ENCODE measurements at regions not wholly inside any gene's neighbourhood (a gene's known extent, or its start where the extent isn't known, plus 50 kb on each side); places are given as distances from the start of the nearest gene placed in this dataset.

DNA sequence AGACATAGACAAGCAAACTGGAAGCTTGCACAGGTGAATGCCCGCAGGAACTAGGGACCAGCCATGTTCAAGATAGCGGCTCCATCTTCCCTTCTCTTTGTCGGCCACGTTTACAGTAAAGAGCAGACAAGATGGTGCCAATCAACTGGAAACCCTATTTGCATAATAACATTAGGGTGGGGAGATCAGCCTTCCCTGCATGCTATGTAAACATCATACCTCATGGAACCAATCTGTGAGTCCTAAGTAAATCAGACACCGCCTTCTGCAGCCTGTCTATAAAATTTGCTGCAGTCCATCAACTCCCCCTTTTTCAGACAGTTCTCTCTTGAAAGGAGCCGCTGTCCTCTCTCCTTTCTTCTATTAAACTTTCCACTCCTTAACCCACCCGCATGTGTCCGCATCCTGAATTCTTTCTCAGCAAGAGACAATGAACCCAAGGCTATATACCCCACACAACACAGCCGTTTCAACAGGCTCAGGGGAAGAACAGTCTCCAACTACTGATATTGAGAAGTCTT, 384.4 kb downstream of the EIPR1 start:
- H3K27me3 ChIP-seq (replicated peaks in 1 of 2; ENCODE audit: control insufficient read depth in 2 of 2, insufficient read depth in 2 of 2, low read length in 1 of 2), result no peaks in the 10 kb centered on the region
- POLR2A ChIA-PET, result no interaction called here
- CTCF ChIA-PET, result no interaction called here

GRCh38 chr2:2992634-2993033, 385.0 kb downstream of the EIPR1 start:
- POLR2A ChIA-PET, result no interaction called here
- Histone ChIP-seq H2AFZ (ENCODE audit: control insufficient read depth, low read depth, low read length) (no peak overlapping the region), H3K9me3 (replicated peaks; ENCODE audit: control insufficient read depth, insufficient read depth, low read length) (no peaks in the 10 kb centered on the region; the same call in 2 of the 3 replicates), H3K36me3 (ENCODE audit: control insufficient read depth in 2 of 2, insufficient read depth in 2 of 2, low read length in 1 of 2) (no peaks in the 10 kb centered on the region), H3K27me3 (replicated peaks in 1 of 2; ENCODE audit: control insufficient read depth in 2 of 2, insufficient read depth in 2 of 2, low read length in 1 of 2) (no peaks in the 10 kb centered on the region), H3K27ac (ENCODE audit: control insufficient read depth, insufficient read depth) (no peak overlapping the region), H4K20me1 (ENCODE audit: control insufficient read depth, insufficient read depth) (no peaks in the 10 kb centered on the region), H3K4me2 (ENCODE audit: control insufficient read depth, insufficient read depth) (no peak overlapping the region), H3K4me1 (ENCODE audit: control insufficient read depth, insufficient read depth, low read length) (no peaks in the 10 kb centered on the region), H3K4me3 (no peak overlapping the region), H3K9ac (ENCODE audit: control insufficient read depth, insufficient read depth, low read length) (no peak overlapping the region), H3K79me2 (ENCODE audit: control insufficient read depth, insufficient read depth, low read length) (no peaks in the 10 kb centered on the region)
- TF ChIP-seq, protein P1, sequence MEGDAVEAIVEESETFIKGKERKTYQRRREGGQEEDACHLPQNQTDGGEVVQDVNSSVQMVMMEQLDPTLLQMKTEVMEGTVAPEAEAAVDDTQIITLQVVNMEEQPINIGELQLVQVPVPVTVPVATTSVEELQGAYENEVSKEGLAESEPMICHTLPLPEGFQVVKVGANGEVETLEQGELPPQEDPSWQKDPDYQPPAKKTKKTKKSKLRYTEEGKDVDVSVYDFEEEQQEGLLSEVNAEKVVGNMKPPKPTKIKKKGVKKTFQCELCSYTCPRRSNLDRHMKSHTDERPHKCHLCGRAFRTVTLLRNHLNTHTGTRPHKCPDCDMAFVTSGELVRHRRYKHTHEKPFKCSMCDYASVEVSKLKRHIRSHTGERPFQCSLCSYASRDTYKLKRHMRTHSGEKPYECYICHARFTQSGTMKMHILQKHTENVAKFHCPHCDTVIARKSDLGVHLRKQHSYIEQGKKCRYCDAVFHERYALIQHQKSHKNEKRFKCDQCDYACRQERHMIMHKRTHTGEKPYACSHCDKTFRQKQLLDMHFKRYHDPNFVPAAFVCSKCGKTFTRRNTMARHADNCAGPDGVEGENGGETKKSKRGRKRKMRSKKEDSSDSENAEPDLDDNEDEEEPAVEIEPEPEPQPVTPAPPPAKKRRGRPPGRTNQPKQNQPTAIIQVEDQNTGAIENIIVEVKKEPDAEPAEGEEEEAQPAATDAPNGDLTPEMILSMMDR (IDR thresholded peaks at IDR 0.05 in 2 of 3, conservative IDR thresholded peaks at IDR 0.05 in 1 of 3; ENCODE audit: control insufficient read depth in 2 of 3, extremely low read depth in 1 of 3, insufficient read depth in 1 of 3, low read depth in 3 of 3, low read length in 3 of 3), result peak in 1 of 3 experiments; percentile 15; a peak in 1 of 6 replicates
- TF ChIP-seq RAD21 (IDR thresholded peaks at IDR 0.05; ENCODE audit: insufficient read depth, low read depth, low read length), result no peak
- SMC1A ChIA-PET (ENCODE audit: uncharacterized antibody, unreplicated experiment), result interaction anchor here (0.7 kb wide), 1 partner anchor 81 kb away, joined by 4 read pairs; no protein-coding TSS in a partner anchor
- RAD21 ChIA-PET (ENCODE audit: unreplicated experiment), result no interaction called here
- FAIRE-seq (no peak), ATAC-seq (no peak), DNase-seq (ENCODE audit: low read depth, low spot score) (no peak)
- CTCF ChIA-PET, result no interaction called here
- intact Hi-C loops (cut with micrococcal nuclease; ENCODE audit: unreplicated experiment) (no loop called here), in situ Hi-C loops (cut with MboI) (no loop called here)
- WGBS (ENCODE audit: insufficient coverage, insufficient replicate concordance, low lambda C conversion rate, missing lambda C conversion rate), result 13% methylated on average over 3 of the region's 3 CpGs
- no TSS peak for BruUV-seq (replicated peaks)

More for the DNA sequence above, 384.4 kb downstream of the EIPR1 start:
- no peak for TF ChIP-seq SMAD1 (IDR thresholded peaks at IDR 0.05; ENCODE audit: low read depth, partially characterized antibody)
- no TSS peak for BruUV-seq (replicated peaks)
- RAD21 ChIA-PET (ENCODE audit: unreplicated experiment), result no interaction called here
- intact Hi-C loops (cut with micrococcal nuclease; ENCODE audit: unreplicated experiment) (no loop called here), in situ Hi-C loops (cut with MboI) (no loop called here)
- Histone ChIP-seq H3K4me3 (no peak overlapping the region), H2AFZ (ENCODE audit: control insufficient read depth, low read depth, low read length) (no peak overlapping the region), H3K4me2 (ENCODE audit: control insufficient read depth, insufficient read depth) (no peak overlapping the region), H3K4me1 (ENCODE audit: control insufficient read depth, insufficient read depth, low read length) (no peaks in the 10 kb centered on the region), H3K79me2 (ENCODE audit: control insufficient read depth, insufficient read depth, low read length) (no peaks in the 10 kb centered on the region), H3K27ac (ENCODE audit: control insufficient read depth, insufficient read depth) (no peak overlapping the region), H3K36me3 (ENCODE audit: control insufficient read depth in 2 of 2, insufficient read depth in 2 of 2, low read length in 1 of 2) (no peaks in the 10 kb centered on the region), H4K20me1 (ENCODE audit: control insufficient read depth, insufficient read depth) (no peaks in the 10 kb centered on the region), H3K9ac (ENCODE audit: control insufficient read depth, insufficient read depth, low read length) (no peak overlapping the region), H3K9me3 (replicated peaks; ENCODE audit: control insufficient read depth, insufficient read depth, low read length) (no peaks in the 10 kb centered on the region; the same call in 2 of the 3 replicates)
- FAIRE-seq (no peak), ATAC-seq (no peak), DNase-seq (ENCODE audit: low read depth, low spot score) (no peak)
- 71% methylated on average over 9 of the region's 9 CpGs for WGBS (ENCODE audit: insufficient coverage, insufficient replicate concordance, low lambda C conversion rate, missing lambda C conversion rate)
- SMC1A ChIA-PET (ENCODE audit: uncharacterized antibody, unreplicated experiment), result no interaction called here

Data from GM12878 (cell line).